ENCODE measurements at regions not wholly inside any gene's neighbourhood (a gene's known extent, or its start where the extent isn't known, plus 50 kb on each side); places are given as distances from the start of the nearest gene placed in this dataset.

GRCh38 chr21:17238468-17238867 lies 274.4 kb upstream of the CXADR start:
- TF ChIP-seq CTCF (IDR thresholded peaks at IDR 0.05) = no peak
- TF ChIP-seq POLR2A (IDR thresholded peaks at IDR 0.05) = no peak
- TF ChIP-seq EP300 (IDR thresholded peaks at IDR 0.05) = no peak
